GM12873 (cell line): ENCODE measurements at regions not wholly inside any gene's neighbourhood (a gene's known extent, or its start where the extent isn't known, plus 50 kb on each side); places are given as distances from the start of the nearest gene placed in this dataset.

ENCODE experiments used
- TF ChIP-seq, protein P1 (sequence below): IDR thresholded peaks from 2 replicates; pipeline ENCODE4 v1.5.1; 2012; ENCODE audit warnings: low read depth, mild to moderate bottlenecking, moderate library complexity, low read length, control low read depth; ENCODE audit not compliant: insufficient read depth; ENCODE audit errors: missing control alignments

GRCh38 chr18:30455741-30456140, 586.8 kb downstream of the DSC3 start:
- TF ChIP-seq, protein P1, sequence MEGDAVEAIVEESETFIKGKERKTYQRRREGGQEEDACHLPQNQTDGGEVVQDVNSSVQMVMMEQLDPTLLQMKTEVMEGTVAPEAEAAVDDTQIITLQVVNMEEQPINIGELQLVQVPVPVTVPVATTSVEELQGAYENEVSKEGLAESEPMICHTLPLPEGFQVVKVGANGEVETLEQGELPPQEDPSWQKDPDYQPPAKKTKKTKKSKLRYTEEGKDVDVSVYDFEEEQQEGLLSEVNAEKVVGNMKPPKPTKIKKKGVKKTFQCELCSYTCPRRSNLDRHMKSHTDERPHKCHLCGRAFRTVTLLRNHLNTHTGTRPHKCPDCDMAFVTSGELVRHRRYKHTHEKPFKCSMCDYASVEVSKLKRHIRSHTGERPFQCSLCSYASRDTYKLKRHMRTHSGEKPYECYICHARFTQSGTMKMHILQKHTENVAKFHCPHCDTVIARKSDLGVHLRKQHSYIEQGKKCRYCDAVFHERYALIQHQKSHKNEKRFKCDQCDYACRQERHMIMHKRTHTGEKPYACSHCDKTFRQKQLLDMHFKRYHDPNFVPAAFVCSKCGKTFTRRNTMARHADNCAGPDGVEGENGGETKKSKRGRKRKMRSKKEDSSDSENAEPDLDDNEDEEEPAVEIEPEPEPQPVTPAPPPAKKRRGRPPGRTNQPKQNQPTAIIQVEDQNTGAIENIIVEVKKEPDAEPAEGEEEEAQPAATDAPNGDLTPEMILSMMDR = no peak

DNA sequence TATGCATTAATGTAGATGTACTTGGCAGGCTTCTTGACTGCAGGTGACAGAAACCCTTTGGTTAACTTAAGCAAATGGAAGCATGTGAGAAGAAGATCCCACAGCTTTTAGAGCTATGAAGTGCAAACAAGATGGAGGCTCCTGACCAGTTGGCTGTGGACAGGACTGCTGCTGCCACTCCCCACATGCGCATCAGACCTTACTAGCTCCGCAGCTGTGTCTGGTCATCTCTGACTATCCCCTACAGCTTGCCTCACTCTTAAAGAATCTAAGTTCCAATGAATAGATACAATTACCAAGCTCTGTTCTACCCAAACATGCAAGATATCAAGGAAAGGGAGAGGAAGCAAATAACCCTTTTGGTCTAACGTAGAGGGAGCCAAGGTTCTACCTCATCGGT, 587.6 kb downstream of the DSC3 start:
- TF ChIP-seq, protein P1 = no peak

DNA sequence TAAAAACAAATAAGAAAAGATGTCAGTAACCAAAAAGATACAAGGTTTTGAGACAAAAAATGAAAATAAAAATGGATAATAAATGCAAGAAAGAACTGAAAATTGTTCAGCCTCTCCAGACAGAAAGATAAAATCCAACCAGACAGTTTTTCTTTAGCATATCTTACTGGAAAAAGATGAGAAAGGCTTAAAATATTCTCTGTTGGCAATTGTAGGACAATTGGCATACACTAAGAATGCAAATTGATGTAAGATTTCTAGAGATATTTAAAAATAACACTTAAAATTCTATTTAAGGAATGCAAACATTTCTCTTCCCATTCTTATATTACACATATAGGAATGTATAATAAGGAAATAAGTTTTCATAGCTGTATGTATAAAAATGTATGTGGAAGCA, 590.6 kb downstream of the DSC3 start:
- TF ChIP-seq, protein P1 = no peak

GRCh38 chr18:30450927-30451326, 591.6 kb downstream of the DSC3 start:
- TF ChIP-seq, protein P1 = no peak

DNA sequence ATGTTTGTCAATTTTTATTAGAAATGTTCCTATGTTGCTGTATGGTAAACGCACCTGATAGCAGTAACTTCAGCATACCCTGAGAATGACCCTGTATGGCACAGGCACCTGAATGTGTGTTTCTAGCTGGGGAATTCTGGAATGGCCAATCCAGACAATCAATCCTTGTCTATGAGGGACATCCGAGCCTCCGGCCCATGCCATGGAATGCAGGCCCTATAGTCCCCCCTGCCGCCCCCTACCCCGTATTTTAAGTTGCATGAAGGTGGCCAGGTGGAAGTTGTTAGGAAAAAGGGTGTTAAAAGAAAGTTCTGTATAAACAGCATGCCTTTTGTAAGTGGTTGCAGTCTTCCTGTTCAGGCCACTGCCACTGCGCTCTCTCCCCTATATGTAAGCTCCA, 595.9 kb downstream of the DSC3 start:
- TF ChIP-seq, protein P1 = no peak

GRCh38 chr18:30444544-30444943, 598.0 kb downstream of the DSC3 start:
- TF ChIP-seq, protein P1 = no peak

DNA sequence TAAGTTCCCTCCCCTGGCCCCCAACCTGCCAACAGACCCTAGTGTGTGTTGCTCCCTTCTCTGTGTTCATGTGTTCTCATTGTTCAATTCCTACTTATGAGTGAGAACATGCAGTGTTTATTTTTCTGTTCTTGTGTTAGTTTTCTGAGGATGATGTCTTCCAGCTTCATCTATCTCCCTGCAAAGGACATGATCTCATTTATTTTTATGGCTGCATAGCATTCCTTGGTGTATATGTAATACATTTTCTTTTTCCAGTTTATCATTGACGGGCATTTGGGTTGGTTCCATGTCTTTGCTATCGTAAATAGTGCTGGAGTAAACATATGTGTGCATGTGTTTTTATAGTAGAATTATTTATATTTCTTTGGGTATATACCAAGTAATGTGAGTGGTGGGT, 602.2 kb downstream of the DSC3 start:
- TF ChIP-seq, protein P1 = no peak
